ENCODE measurements at regions not wholly inside any gene's neighbourhood (a gene's known extent, or its start where the extent isn't known, plus 50 kb on each side); places are given as distances from the start of the nearest gene placed in this dataset.
A peak's percentile ranks its signal among the peaks of the same experiment; 100 is the strongest.

DNA sequence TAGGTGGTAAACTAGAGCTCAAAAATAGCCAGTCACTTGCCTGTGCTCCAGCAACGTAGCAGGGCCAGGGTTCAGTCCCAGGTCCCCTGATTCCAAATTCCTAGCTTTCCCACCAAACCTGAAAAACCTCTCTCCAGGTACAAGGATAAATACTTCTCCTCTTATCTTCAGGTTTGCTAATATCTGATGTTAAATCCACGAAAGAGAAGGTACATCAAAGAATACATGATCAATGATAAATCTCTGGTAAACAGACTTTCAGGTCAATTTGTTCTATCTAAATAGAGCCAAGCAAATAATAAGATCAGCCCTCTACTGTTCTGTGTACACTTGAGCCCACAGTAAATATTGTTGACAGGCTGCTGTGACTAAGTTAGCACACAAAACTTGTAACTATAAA is 52.1 kb upstream of the AKT3 start (continued):
- TF ChIP-seq, protein P1, sequence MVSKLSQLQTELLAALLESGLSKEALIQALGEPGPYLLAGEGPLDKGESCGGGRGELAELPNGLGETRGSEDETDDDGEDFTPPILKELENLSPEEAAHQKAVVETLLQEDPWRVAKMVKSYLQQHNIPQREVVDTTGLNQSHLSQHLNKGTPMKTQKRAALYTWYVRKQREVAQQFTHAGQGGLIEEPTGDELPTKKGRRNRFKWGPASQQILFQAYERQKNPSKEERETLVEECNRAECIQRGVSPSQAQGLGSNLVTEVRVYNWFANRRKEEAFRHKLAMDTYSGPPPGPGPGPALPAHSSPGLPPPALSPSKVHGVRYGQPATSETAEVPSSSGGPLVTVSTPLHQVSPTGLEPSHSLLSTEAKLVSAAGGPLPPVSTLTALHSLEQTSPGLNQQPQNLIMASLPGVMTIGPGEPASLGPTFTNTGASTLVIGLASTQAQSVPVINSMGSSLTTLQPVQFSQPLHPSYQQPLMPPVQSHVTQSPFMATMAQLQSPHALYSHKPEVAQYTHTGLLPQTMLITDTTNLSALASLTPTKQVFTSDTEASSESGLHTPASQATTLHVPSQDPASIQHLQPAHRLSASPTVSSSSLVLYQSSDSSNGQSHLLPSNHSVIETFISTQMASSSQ (IDR thresholded peaks at IDR 0.05; ENCODE audit: low read depth), result peak; percentile 59; the same call in 1 of the 2 replicates
- TF ChIP-seq, protein P1 (CRISPR knock-in tag; IDR thresholded peaks at IDR 0.05; ENCODE audit: borderline replicate concordance), result no peak
- TF ChIP-seq TCF7 (IDR thresholded peaks at IDR 0.05; ENCODE audit: low read depth) (peak; percentile 95), TAF1 (CRISPR knock-in tag; IDR thresholded peaks at IDR 0.05) (no peak), HNF4A (CRISPR knock-in tag; IDR thresholded peaks at IDR 0.05) (0 out of 2 replicates have a peak, but pooled peaks have one; percentile 5), ARNTL (CRISPR knock-in tag; IDR thresholded peaks at IDR 0.05) (no peak), FOXA3 (CRISPR knock-in tag; IDR thresholded peaks at IDR 0.05) (peak; percentile 96), ZNF205 (CRISPR knock-in tag; IDR thresholded peaks at IDR 0.05) (0 out of 2 replicates have a peak, but pooled peaks have one; percentile 55), SIX4 (CRISPR knock-in tag; IDR thresholded peaks at IDR 0.05) (0 out of 2 replicates have a peak, but pooled peaks have one; percentile 26), GTF3A (CRISPR knock-in tag; conservative IDR thresholded peaks at IDR 0.05) (no peak), ZNF552 (CRISPR knock-in tag; IDR thresholded peaks at IDR 0.05; ENCODE audit: borderline replicate concordance) (no peak), ISL2 (CRISPR knock-in tag; IDR thresholded peaks at IDR 0.05) (peak; percentile 72; the same call in 1 of the 2 replicates), FOXK1 (CRISPR knock-in tag; IDR thresholded peaks at IDR 0.05; ENCODE audit: borderline replicate concordance, low read depth) (peak; percentile 73; the same call in 1 of the 2 replicates), ZNF12 (CRISPR knock-in tag; IDR thresholded peaks at IDR 0.05) (no peak), ZBTB1 (CRISPR knock-in tag; IDR thresholded peaks at IDR 0.05; ENCODE audit: borderline replicate concordance) (no peak)
- TF ChIP-seq, protein P2, sequence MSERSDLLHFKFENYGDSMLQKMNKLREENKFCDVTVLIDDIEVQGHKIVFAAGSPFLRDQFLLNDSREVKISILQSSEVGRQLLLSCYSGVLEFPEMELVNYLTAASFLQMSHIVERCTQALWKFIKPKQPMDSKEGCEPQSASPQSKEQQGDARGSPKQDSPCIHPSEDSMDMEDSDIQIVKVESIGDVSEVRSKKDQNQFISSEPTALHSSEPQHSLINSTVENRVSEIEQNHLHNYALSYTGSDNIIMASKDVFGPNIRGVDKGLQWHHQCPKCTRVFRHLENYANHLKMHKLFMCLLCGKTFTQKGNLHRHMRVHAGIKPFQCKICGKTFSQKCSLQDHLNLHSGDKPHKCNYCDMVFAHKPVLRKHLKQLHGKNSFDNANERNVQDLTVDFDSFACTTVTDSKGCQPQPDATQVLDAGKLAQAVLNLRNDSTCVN (CRISPR knock-in tag; IDR thresholded peaks at IDR 0.05; ENCODE audit: borderline replicate concordance), result no peak
- TF ChIP-seq, protein P3, sequence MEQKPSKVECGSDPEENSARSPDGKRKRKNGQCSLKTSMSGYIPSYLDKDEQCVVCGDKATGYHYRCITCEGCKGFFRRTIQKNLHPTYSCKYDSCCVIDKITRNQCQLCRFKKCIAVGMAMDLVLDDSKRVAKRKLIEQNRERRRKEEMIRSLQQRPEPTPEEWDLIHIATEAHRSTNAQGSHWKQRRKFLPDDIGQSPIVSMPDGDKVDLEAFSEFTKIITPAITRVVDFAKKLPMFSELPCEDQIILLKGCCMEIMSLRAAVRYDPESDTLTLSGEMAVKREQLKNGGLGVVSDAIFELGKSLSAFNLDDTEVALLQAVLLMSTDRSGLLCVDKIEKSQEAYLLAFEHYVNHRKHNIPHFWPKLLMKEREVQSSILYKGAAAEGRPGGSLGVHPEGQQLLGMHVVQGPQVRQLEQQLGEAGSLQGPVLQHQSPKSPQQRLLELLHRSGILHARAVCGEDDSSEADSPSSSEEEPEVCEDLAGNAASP (CRISPR knock-in tag; IDR thresholded peaks at IDR 0.05; ENCODE audit: borderline replicate concordance), result peak; percentile 35; the same call in 1 of the 2 replicates
- TF ChIP-seq, protein P4, sequence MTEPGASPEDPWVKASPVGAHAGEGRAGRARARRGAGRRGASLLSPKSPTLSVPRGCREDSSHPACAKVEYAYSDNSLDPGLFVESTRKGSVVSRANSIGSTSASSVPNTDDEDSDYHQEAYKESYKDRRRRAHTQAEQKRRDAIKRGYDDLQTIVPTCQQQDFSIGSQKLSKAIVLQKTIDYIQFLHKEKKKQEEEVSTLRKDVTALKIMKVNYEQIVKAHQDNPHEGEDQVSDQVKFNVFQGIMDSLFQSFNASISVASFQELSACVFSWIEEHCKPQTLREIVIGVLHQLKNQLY (CRISPR knock-in tag; IDR thresholded peaks at IDR 0.05), result peak; percentile 53; the same call in 1 of the 2 replicates
- TF ChIP-seq, protein P5, sequence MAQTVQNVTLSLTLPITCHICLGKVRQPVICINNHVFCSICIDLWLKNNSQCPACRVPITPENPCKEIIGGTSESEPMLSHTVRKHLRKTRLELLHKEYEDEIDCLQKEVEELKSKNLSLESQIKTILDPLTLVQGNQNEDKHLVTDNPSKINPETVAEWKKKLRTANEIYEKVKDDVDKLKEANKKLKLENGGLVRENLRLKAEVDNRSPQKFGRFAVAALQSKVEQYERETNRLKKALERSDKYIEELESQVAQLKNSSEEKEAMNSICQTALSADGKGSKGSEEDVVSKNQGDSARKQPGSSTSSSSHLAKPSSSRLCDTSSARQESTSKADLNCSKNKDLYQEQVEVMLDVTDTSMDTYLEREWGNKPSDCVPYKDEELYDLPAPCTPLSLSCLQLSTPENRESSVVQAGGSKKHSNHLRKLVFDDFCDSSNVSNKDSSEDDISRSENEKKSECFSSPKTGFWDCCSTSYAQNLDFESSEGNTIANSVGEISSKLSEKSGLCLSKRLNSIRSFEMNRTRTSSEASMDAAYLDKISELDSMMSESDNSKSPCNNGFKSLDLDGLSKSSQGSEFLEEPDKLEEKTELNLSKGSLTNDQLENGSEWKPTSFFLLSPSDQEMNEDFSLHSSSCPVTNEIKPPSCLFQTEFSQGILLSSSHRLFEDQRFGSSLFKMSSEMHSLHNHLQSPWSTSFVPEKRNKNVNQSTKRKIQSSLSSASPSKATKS (CRISPR knock-in tag; IDR thresholded peaks at IDR 0.05), result no peak
- TF ChIP-seq, protein P6, sequence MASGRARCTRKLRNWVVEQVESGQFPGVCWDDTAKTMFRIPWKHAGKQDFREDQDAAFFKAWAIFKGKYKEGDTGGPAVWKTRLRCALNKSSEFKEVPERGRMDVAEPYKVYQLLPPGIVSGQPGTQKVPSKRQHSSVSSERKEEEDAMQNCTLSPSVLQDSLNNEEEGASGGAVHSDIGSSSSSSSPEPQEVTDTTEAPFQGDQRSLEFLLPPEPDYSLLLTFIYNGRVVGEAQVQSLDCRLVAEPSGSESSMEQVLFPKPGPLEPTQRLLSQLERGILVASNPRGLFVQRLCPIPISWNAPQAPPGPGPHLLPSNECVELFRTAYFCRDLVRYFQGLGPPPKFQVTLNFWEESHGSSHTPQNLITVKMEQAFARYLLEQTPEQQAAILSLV (CRISPR knock-in tag; IDR thresholded peaks at IDR 0.05; ENCODE audit: borderline replicate concordance), result no peak

All from HepG2 (cell line).